ENCODE measurements at regions not wholly inside any gene's neighbourhood (a gene's known extent, or its start where the extent isn't known, plus 50 kb on each side); places are given as distances from the start of the nearest gene placed in this dataset.

DNA sequence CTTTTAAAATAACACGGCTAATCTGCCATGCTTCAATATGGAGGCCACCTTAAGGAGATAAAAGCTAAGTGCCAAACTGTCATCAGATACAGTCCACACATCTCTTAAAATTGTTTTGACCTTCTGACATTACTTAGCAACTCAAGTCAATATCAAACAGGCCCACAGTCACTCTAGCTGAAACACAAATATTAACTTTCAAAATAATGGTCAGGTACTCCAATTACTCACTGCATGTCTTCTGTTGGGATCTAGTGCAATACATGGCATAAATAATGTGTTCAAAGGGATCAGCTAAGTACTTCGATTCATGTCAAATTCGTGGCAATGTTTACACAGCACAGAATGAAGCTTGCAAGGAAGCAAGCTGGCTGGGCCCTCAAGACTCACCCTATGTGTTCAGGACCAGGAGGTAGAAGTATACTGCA lies 133.9 kb upstream of the BEND6 start:
- TF ChIP-seq POLR2A (IDR thresholded peaks at IDR 0.05; ENCODE audit: low read depth, low read length) (no peak), JUND (IDR thresholded peaks at IDR 0.05; ENCODE audit: low read depth, low read length) (no peak), RAD21 (IDR thresholded peaks at IDR 0.05; ENCODE audit: insufficient read depth, low read depth, low read length) (no peak), BRCA1 (IDR thresholded peaks at IDR 0.05; ENCODE audit: low read depth, low read length) (no peak), SPI1 (IDR thresholded peaks at IDR 0.05; ENCODE audit: borderline replicate concordance, insufficient read depth, low read depth, low read length) (no peak), CBX3 (IDR thresholded peaks at IDR 0.05; ENCODE audit: borderline replicate concordance, low read depth) (no peak), LARP7 (IDR thresholded peaks at IDR 0.05) (no peak), ETV6 (conservative IDR thresholded peaks at IDR 0.05 in 1 of 2, IDR thresholded peaks at IDR 0.05 in 1 of 2; ENCODE audit: borderline replicate concordance in 1 of 2, low read depth in 1 of 2) (no peak), CTCF (IDR thresholded peaks at IDR 0.05 in 2 of 3, conservative IDR thresholded peaks at IDR 0.05 in 1 of 3; ENCODE audit: control insufficient read depth in 2 of 3, extremely low read depth in 1 of 3, insufficient read depth in 1 of 3, low read depth in 3 of 3, low read length in 3 of 3) (no peak), EZH2 (IDR thresholded peaks at IDR 0.05; ENCODE audit: borderline replicate concordance, control insufficient read depth, low read depth, low read length) (no peak), POLR2AphosphoS5 (IDR thresholded peaks at IDR 0.05; ENCODE audit: low read length) (no peak)
